ENCODE measurements at regions not wholly inside any gene's neighbourhood (a gene's known extent, or its start where the extent isn't known, plus 50 kb on each side); places are given as distances from the start of the nearest gene placed in this dataset.

DNA sequence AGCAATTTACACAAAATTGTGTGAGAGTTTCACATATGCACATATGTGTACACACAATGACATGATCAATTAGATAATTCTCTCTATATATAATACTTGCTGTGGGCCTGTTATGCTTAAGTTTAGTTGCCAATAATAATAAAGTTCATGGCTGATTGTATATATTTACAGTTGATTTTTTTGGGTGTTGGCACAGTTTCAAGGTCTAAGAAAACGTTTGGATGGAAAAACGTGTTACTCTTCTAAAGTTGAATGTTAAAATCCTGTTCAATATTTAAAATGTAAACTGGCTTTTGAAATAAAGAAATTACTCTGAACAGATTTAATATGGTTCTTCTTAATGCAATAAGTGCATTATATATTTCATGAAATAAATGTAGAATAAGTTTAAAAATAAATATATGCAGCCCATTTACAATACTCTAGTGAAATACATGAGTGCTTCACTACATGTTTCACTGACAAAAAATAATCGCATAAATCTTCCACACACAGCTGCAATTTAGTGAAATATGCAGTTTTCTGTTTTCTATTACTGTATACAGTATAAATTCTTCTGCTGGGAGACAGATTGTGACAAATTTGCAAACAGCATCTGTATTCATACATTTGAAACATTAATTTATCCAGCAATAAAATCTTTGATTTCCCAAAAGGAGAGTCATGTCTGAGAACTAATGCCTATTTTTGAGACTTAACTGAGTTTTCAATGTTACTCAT is 586.9 kb upstream of the KLHL1 start:
- intact Hi-C loops (cut with DNase I): no loop called here
- DNase-seq: no peak
- H3K27me3 ChIP-seq: no peaks in the 10 kb centered on the region
- H3K27ac ChIP-seq: no peak overlapping the region
- TF ChIP-seq, protein P1, sequence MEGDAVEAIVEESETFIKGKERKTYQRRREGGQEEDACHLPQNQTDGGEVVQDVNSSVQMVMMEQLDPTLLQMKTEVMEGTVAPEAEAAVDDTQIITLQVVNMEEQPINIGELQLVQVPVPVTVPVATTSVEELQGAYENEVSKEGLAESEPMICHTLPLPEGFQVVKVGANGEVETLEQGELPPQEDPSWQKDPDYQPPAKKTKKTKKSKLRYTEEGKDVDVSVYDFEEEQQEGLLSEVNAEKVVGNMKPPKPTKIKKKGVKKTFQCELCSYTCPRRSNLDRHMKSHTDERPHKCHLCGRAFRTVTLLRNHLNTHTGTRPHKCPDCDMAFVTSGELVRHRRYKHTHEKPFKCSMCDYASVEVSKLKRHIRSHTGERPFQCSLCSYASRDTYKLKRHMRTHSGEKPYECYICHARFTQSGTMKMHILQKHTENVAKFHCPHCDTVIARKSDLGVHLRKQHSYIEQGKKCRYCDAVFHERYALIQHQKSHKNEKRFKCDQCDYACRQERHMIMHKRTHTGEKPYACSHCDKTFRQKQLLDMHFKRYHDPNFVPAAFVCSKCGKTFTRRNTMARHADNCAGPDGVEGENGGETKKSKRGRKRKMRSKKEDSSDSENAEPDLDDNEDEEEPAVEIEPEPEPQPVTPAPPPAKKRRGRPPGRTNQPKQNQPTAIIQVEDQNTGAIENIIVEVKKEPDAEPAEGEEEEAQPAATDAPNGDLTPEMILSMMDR (IDR thresholded peaks at IDR 0.05): no peak
- no peak for TF ChIP-seq POLR2A (IDR thresholded peaks at IDR 0.05)
- H3K36me3 ChIP-seq (replicated peaks in 1 of 2): no peaks in the 10 kb centered on the region
- H3K4me3 ChIP-seq: no peak overlapping the region
- 34 to 41% (median 38%) methylated on average over 3 of the region's 3 CpGs for WGBS, 4 donors
- no peaks in the 10 kb centered on the region for H3K4me1 ChIP-seq (replicated peaks in 1 of 2)
- no peaks in the 10 kb centered on the region for H3K9me3 ChIP-seq (replicated peaks in 1 of 3)

DNA sequence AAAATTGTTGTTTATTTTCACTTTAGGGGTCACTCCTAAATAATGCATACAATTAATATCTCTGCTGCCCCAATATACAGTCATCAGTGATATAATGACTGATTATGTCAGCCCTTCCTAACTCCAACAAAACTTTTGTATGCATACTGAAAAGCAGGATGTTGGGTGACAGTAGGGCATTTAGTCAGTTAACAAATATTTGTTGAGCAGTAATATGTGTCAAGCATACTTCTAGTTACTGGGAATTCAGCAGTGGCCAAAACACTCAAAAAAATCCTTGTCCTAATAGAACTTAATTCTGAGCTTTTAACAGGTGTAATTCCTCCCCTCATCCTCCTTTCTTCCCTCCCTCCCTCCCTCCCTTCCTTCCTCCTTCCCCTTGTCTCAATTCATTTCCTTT is 560.7 kb upstream of the KLHL1 start:
- no peak for TF ChIP-seq POLR2A (IDR thresholded peaks at IDR 0.05)
- TF ChIP-seq, protein P1 (IDR thresholded peaks at IDR 0.05): no peak

DNA sequence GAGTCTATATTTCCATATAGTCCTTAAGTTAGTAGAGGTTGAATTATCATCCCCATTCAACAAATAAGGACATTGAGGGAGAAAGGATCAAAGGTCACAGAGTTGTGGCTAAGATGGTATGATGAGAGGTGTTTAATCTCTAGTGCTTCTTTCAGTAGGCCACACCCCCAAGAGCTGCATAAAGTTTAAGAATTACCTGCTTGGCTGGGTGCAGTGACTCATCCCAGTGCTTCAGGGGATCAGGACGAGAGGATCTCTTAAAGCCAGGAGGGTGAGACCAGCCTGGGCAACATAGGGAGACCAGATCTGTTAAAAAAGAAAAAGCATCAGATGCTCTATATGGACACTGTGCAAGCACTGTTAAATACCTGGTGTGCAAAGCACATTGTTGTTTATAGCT is 560.0 kb upstream of the KLHL1 start:
- TF ChIP-seq, protein P1 (IDR thresholded peaks at IDR 0.05): no peak
- TF ChIP-seq POLR2A (IDR thresholded peaks at IDR 0.05): no peak
- WGBS, 4 donors: 55 to 85% (median 63%) methylated on average over 1 of the region's 1 CpG
- intact Hi-C loops (cut with DNase I): no loop called here

More for the DNA sequence above, 560.7 kb upstream of the KLHL1 start:
- Histone ChIP-seq H3K27ac (no peak overlapping the region), H3K27me3 (no peaks in the 10 kb centered on the region), H3K4me3 (no peak overlapping the region), H3K9me3 (replicated peaks in 1 of 3) (no peaks in the 10 kb centered on the region), H3K36me3 (replicated peaks in 1 of 2) (no peaks in the 10 kb centered on the region), H3K4me1 (replicated peaks in 1 of 2) (no peaks in the 10 kb centered on the region)
- DNase-seq: no peak
- intact Hi-C loops (cut with DNase I): no loop called here

DNA sequence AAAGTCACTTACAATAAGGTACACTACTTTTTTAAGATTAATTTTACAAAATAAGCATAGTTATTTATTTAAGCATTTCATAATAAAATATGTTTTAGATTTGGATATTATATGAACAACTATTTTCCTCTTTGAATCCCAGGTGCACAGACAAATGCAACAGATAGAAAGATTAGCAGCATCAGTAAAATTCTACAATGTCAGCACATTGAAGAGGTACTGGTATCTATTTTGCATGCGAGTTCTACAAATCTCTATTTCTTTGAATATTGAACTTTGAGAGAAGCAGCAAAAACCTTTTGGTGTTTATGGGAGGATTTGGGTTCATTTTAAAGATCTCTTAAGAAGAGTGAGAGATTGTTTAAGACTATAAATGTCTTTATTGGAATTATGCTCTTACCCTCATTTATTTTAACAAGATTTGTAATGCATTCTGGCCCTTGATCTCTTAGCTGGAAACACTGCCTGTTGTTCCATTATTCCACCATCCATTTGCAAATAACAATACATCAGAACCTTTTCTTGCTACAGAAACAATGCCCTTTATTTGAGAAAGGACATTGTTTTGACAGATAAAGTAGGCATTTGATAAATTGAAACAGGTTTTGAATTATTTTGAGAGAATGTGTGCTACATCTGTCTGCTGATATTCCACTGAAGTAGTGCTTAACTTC is 558.8 kb upstream of the KLHL1 start:
- no peaks in the 10 kb centered on the region for H3K4me1 ChIP-seq (replicated peaks in 1 of 2)
- no peak overlapping the region for H3K4me3 ChIP-seq
- TF ChIP-seq POLR2A (IDR thresholded peaks at IDR 0.05): no peak
- TF ChIP-seq, protein P1 (IDR thresholded peaks at IDR 0.05): no peak
- no peak for DNase-seq
- H3K36me3 ChIP-seq (replicated peaks in 1 of 2): no peaks in the 10 kb centered on the region
- 78 to 84% (median 82%) methylated on average over 1 of the region's 1 CpG for WGBS, 4 donors
- no peaks in the 10 kb centered on the region for H3K9me3 ChIP-seq (replicated peaks in 1 of 3)
- no peak overlapping the region for H3K27ac ChIP-seq
- no peaks in the 10 kb centered on the region for H3K27me3 ChIP-seq
- intact Hi-C loops (cut with DNase I): no loop called here

More for the DNA sequence above, 560.0 kb upstream of the KLHL1 start:
- Histone ChIP-seq H3K4me3 (no peak overlapping the region), H3K9me3 (replicated peaks in 1 of 3) (no peaks in the 10 kb centered on the region), H3K36me3 (replicated peaks in 1 of 2) (no peaks in the 10 kb centered on the region), H3K4me1 (replicated peaks in 1 of 2) (no peaks in the 10 kb centered on the region), H3K27me3 (no peaks in the 10 kb centered on the region), H3K27ac (no peak overlapping the region)
- no peak for DNase-seq
